A673 (cell line): ENCODE measurements at regions not wholly inside any gene's neighbourhood (a gene's known extent, or its start where the extent isn't known, plus 50 kb on each side); places are given as distances from the start of the nearest gene placed in this dataset.

ENCODE experiments used
- EZH2 ChIP-seq: fragments of 200-600 bp; sonication (generic); IDR thresholded peaks from 2 replicates; pipeline ENCODE4 v1.6.1; 2017; ENCODE audit warnings: borderline replicate concordance, low read depth, mild to moderate bottlenecking, mixed read lengths, antibody characterized with exemption, low read length; ENCODE audit not compliant: poor library complexity, severe bottlenecking
- TF ChIP-seq, protein P1 (sequence below): fragments of 300-800, 200-600 bp; sonication (generic); conservative IDR thresholded peaks from 2 replicates; pipeline ENCODE4 v1.5.1; 2017; ENCODE audit warnings: low read depth, mild to moderate bottlenecking, antibody characterized with exemption, low read length, moderate library complexity, mixed read lengths

DNA sequence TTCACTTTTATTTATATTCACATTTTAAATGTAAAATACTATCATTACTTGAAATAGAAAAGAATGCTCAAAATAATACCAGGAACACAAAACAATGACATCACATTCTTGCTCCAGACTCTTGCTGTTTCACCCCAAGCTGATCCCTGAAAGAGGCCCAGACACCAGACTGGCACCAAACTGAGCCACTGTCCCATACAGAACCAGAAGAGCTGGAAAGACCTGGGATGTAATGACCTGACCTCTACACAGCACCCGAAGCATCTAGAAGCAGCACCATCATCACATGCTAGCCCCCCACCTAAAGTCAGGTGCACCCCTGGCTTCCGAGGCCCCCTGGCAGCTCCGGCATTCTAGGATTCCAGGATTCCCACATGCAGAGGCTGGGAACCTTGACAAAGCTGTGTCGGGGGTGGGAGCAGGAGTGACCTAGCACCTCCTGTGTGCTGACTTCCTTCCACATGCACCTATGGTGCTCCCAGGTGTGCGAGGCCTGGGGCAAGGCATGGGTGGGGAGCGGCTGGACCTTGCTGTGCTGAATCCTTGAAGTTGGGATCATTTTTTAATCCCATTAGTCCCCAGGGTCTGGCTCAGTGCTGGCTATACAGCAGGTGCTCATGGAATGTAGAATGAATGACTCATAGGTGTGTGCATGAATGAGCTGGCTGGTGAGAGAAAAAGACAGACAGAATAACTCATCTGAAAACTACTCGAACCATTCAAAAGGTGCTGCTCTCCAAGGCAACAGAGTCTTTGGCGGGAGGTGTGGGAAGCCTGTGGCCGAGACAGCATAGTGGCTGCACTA, 144.7 kb upstream of the IQSEC1 start:
- TF ChIP-seq, protein P1, sequence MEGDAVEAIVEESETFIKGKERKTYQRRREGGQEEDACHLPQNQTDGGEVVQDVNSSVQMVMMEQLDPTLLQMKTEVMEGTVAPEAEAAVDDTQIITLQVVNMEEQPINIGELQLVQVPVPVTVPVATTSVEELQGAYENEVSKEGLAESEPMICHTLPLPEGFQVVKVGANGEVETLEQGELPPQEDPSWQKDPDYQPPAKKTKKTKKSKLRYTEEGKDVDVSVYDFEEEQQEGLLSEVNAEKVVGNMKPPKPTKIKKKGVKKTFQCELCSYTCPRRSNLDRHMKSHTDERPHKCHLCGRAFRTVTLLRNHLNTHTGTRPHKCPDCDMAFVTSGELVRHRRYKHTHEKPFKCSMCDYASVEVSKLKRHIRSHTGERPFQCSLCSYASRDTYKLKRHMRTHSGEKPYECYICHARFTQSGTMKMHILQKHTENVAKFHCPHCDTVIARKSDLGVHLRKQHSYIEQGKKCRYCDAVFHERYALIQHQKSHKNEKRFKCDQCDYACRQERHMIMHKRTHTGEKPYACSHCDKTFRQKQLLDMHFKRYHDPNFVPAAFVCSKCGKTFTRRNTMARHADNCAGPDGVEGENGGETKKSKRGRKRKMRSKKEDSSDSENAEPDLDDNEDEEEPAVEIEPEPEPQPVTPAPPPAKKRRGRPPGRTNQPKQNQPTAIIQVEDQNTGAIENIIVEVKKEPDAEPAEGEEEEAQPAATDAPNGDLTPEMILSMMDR, result no peak
- TF ChIP-seq EZH2, result no peak
